GM20431 (cell line): ENCODE measurements at regions not wholly inside any gene's neighbourhood (a gene's known extent, or its start where the extent isn't known, plus 50 kb on each side); places are given as distances from the start of the nearest gene placed in this dataset.
"Not testable (repeated sequence)": the region's sequence is repeated elsewhere in the genome, so short reads cannot be mapped to it uniquely, and the experiment has no call there.

Source experiments
- in situ Hi-C: fragments of 300-500 bp; cut with MseI, MboI; formaldehyde crosslinking; loops from one replicate; pipeline ENCODE4 v1.15.0; 2020; ENCODE audit warnings: low sequenced_read_pairs; ENCODE audit not compliant: unreplicated experiment

DNA sequence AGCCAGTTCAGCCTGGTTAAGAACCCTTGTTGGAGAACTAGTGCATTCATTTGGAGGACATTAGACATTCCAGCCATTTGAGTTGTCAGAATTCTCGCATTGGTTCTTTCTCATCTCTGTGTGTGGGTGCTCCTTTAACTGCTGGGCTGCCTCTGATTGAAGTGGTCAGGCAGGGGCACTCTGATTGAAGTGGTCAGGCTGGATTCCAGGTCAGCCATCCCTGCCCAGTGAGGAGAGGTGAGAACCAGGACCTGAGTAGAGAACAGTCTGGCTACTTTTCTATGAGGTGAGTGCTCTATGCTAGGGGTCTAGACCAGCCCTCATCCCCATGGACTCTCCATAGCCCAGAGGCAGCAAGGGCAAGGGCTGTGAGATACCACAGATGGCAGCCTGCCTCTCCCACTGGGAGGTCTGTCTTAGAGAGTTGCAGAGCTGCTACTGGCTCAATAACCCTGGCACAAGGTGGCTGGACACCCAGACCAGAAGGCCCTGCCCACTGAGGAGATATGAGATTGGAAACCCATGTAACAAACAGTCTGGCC, 691.6 kb downstream of the TMTC2 start:
- in situ Hi-C loops: no loop called here

DNA sequence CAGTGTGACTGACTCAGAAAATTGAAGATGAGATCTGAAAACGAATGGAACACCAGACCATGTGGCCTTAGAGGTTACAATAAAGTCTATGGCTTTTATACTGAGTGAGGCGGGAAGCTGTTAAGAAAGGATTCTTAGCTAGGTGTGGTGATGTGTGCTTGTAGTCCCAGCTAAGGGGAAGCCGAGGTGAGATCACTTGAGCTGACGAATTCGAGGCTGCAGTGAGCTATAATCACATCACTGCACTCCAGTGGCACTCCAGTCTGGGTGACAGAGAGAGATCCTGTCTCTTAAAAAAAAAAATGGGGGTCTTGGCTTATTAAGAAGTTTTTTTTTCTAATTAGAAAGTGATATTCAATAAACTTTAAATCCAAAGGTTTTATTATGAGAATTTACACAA, 678.6 kb downstream of the TMTC2 start:
- in situ Hi-C loops: no loop called here

DNA sequence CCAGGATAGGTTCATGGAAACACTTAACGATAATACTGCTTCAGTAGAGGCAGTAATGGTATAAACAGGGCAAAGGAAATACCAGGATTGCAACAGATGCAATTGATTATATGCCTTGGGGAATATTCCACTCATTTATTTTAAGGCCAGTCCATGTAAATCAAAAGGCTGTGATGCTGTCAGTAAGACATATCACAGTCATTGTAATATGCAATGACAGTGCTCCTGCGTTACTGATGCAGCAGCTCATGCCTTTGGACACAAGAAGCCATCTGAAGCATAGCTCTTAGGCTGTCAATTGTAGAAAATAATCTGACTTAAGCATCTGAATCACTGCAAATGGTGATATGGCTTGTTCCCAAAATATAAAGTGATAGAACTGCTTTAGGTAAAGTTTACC, 674.8 kb downstream of the TMTC2 start:
- in situ Hi-C loops: no loop called here

DNA sequence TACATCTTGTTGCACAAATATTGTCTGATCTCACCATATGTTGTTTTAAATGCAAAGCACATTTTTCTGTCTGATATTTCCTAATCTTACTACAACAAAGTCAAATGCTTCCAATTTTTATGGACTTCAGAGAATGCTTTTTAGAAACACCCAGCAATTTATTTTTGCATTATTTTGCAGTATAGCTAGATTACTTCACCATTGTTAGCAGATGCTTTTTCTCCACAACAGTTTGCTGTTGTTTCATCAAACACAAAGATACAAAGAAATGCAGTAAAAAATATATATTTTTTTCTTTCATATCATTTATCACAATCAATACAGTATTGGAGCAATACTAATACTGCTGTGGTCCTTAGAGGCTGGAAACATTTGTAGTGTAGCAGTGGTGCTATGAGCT, 674.4 kb downstream of the TMTC2 start:
- in situ Hi-C loops: no loop called here

DNA sequence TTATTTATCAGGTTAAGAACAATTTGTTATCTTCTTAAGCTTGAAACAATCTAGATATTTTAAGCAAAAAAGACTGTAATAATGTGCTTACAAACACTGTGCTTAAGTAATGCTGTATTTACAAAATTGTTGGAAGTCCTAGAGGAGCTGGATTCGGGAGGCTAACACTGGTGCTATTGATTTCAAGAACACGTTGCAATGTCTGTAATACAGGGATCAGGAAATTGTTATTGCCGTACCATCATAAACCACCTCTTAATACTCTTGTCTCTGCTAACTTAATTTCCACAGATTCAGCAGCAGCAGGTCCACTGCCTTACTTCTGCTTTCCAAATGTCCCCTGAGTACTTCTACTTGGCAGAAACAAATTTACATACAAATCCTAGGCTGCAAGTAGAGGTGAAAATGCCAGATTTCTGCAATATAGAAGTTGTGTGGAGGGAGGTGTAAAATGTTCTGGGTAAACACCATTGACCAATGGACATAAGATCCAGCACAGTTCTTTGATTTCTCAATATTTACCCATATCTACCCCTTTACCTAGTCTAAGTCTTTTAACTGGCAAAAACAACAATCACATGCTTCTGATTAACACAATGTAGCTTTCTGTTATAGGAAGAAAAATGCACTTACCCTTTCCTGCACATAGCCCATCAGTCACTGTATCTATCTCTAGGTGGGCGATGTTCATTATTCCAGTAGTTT, 663.4 kb downstream of the TMTC2 start:
- in situ Hi-C loops: no loop called here

DNA sequence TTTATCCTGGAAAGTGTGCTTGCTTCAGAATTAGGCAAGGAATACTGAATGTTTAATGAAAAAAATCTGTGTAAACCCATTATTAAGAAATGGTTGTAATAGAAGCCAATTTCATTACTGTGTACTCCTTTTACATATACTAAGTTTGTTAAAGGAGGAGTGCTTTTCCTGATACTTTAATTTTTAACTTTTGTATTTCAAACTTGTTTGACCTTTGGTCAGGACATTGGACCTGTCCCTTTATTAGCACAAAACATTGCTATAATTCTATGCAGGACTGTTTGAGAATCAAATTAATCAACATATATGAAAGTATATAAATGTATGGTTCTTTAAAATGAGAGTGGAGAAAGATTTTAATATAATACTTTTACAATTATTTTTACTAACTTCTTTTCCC, 659.6 kb downstream of the TMTC2 start:
- in situ Hi-C loops: no loop called here

DNA sequence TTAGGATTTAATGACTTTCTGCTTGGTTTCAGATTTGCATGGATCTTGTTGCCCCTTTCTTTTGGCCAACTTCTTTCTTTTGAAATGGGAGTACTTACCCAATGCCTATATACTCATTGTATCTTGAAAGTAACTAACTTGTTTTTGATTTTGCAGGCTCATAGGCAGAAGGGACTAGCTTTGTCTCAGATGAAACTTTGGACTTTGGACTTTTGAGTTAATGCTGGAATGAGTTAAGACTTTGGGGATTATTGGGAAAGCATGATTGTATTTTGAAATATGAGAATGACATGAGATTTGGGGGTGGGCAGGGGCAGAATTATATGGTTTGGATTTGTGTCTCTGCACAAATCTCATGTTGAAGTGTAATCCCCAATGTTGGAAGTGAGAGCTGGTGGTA, 657.1 kb downstream of the TMTC2 start:
- in situ Hi-C loops: no loop called here

DNA sequence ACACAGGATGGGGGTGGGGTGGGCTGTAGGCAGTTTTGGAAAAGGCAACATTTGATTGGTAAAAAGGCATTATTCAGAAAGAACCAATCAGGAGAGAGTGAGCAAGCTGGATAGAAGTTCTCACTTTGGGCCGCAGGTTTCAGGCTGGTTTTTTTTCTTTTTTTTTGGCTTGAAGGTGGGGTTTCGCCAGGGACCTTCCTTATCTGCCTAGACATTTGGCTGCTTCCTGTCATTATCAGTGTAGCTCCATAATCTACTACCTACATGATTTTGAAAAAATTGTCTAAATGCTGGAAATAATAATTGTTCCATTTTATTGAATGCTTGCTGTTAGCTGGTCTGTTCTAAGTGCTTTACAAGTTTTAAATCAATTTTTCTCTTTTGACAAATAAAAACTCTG, 649.0 kb downstream of the TMTC2 start:
- in situ Hi-C loops: no loop called here

DNA sequence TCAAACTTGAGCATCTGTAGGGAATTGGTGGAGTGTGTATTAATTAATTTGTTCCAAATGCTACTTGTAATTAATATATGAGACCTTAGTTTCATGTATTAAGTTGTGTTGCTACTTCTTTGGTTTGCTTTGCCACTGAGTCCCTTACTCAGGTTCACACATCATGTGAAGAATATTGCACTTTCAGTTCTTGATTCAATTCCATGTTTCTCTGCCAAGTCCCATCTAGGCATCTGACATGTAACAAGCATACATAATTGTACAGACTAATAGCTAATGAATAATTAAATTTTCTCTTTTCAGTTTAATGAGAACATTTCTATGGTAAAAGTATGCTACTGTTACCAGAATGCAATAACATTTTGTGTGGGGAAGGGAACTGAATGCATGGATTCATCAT, 640.0 kb downstream of the TMTC2 start:
- in situ Hi-C loops: no loop called here

DNA sequence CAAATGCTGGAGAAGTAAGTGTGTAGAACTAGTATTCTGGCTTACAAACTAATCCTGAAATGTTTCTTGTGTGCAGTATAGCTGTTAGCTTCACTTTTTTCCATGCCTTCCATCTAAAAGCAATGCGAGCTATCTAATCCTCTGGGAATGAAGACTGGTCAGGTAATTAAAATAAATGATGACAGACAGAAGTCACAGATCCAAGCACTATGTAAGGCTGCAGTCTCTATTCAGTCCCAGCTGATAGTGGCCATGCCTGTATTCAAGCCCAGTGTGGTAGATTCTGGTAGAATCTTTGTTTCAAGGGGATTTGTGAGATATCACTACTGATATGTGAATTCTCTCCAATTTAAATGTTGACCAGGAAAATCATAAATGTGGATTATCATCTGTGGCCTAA, 637.2 kb downstream of the TMTC2 start:
- in situ Hi-C loops: no loop called here

DNA sequence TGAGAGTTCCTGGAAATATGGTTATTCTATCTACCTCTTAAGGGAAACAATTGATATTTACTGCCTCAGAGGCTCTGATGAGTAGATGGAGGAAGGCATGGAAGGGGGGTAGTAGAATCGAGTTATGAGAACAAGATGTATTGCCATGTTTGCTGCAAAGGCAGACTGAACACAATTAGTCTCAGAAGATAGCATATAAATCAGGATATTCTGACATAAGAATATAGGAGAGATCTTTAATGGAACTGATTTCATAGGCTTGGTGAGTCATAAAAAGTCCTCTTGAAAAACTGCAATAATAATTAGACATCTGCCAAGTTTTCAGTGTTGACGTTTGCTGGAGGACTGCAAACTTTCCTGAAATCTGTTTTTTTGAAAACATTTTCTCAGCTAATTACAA, 636.1 kb downstream of the TMTC2 start:
- in situ Hi-C loops: no loop called here

DNA sequence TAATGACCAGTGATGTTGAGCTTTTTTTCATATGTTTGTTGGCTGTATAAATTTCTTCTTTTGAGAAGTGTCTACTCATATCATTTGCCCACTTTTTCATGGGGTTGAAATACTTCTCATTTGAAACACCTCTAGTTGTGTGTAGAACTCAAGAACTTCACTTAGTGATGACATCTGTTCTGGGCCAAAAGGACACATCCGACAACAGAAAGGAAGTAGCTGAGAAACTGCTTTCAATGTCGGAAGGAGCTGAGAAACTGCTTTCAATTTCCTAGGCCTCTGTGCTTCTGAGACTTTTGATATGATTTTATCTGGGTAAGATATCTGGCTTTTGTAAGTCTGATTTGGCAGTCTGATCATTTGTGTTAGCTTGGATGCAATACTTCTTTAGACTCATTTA, 635.3 kb downstream of the TMTC2 start:
- in situ Hi-C loops: no loop called here

DNA sequence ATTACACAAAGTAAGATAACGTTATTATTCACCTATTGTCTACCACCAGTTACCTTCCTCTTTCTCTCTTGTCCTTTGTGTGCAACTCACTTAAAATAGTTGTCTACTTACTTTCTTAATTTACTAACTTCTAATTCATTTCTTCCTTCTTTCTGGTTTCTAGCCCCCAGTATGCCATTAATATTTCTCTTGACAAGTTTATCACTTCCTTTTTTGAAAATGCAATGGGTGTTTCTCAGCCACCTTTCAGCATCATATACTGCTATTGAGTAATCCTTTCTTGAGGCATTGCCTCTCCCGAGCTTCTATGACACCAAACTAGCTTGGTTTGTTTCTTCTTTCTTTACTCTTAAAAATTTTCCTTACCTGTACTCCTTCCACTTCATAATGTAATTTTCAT, 633.6 kb downstream of the TMTC2 start:
- in situ Hi-C loops: no loop called here

DNA sequence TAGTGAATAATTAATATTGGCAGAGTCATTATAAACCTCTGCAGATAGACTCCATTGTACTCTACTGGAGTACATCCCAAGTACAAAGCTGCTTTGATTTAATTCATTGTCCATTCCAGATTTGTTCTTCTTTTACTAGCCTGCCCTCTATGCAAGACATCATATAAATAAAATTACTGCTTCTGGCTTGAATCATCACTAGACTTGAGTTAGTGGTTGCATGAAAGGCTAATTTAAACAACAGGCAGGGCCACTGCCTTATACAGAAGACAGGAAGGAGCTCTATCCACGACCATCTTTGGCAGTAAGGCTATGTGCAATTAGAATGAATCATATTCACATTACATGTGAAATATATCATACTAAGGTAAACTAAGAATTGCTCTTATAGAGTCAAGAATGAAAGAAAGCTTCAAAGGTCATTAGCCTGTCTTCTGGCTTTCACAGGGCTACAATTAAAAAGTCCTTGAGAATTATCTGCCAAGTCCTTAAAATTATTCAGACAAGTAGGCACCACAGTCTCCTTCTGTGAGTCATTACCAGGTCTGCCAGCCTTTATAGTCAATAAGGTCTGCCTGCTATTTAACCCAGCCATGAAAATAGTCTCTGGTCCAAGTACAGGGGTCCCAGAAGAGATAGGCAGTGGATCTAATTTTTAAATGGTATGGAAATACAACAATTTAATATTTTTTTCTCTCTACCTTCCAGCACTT, 631.8 kb downstream of the TMTC2 start:
- in situ Hi-C loops: no loop called here

DNA sequence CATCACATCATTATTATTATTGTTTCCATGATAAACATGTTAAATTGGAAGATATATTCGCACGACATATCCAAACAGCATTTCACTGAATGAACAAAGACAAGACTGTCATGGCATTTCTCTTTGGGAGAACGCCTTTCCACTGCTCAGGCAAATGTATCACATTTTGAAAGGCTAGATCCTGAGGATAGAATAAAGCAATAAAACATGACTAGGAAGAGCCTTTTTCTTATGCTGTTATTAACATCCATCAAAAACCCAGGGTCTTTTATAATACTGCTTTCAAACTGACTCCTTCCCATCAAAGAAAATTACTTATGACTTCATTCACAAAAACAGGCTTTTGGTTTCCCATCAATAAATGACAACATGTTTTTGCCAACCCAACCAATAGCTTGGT, 630.9 kb downstream of the TMTC2 start:
- in situ Hi-C loops: no loop called here

DNA sequence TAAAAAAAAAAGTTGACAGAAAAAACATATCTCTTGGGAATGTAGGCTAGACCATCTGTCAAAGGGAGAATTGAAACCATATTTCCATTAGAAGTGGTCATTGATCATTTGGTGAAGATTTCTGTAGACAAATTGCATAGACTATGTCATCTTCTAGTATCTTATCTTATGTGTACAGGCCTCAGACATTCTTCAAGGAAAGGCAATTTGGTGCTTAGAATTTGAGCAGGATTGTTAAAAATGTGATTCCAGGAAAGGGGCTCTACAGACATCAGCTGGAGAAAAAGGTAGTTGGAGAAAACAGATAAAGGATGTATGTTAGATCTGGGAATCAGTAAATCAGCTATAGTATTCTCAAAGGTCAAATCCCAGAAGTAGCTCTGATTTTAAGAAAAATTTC, 627.1 kb downstream of the TMTC2 start:
- in situ Hi-C loops: no loop called here

DNA sequence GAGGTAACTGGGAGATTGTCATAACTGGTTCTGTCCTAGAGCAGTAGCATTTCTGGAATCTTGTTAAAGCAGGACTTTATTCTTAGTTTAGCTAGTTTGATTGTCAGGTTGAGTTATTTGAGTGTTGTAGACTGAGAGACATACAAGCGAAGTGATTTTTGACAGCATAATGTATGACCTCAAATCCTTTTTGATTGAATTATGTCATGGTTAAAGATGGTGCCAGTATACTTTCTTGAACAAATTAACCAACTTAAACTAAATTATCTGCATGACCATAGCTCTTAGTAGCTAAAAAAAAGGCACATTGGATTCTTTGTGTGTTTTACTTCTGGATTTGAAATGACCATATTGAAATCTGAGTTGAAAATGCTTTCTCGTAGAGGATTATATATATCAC, 626.6 kb downstream of the TMTC2 start:
- in situ Hi-C loops: no loop called here

DNA sequence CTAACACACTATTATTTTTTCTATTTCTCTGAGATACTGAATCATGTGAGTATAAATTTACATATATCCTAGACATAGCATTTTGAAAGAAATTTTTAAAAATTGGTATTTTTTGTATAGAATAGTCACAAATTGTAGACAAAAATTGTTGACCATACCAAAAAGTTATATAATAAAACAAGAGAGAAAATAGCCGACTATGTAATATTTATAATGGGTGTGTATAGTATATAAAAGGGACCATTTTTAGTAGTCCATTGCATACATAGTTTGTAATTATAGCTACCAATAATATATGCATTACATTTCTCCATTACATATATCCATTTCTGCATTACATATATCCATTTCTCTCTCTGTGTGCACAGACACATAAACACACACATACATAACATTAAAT, 590.2 kb downstream of the TMTC2 start:
- in situ Hi-C loops: no loop called here

DNA sequence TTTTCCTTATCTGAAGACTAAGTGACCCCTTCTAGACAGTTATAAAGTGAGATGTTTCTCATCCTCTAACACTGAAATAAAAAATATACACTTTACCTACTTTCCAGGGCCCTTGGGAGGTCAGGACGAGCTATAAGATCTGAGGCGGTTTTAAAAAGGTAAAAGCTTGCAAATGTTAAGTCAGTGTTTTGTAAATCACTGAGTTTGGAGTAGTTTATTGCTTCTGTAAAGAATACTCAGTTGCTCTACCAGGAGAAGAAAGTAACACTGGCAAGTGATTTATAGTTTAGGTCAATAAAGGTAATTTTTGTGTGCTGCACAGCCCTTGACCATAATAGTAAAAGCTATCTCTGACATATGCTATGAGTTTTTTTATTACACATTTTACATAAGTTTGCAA, 584.5 kb downstream of the TMTC2 start:
- in situ Hi-C loops: no loop called here

DNA sequence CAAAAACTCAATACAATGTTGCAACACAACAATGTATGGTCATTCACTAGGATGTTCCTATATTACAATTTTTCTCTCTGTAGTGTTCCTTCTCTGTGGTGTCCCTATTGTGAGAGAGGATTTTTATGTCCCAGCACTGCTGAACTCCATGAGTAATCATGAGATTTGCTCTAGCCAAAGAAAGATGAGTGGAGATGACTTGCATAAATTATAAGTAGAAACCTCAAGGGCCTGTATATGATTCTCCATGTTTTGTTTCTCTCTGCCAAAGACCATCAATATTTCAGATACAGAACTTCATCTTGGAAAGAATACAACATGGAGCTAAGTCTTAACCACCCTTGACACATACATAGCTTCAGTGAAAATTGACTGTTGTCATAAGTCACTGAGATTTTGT, 579.1 kb downstream of the TMTC2 start:
- in situ Hi-C loops: no loop called here

DNA sequence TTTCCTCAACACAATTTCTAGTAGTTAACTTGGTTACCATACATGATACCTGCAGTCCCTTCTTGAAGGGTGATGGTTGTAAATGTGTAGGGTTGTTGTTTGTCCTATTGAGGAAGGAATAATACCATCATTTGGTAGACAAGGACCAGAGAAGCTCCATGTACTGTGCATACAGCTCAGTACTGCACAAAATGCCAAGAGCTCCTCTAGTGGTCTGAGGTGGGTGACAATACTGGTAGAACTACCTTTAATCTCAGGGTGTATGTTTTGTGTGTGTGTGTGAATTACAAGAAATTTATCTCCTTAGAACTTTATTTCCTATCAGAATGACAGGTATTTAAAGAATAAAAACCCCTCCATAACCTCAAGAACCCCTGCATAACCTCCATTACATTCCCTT, 575.3 kb downstream of the TMTC2 start:
- in situ Hi-C loops: no loop called here

DNA sequence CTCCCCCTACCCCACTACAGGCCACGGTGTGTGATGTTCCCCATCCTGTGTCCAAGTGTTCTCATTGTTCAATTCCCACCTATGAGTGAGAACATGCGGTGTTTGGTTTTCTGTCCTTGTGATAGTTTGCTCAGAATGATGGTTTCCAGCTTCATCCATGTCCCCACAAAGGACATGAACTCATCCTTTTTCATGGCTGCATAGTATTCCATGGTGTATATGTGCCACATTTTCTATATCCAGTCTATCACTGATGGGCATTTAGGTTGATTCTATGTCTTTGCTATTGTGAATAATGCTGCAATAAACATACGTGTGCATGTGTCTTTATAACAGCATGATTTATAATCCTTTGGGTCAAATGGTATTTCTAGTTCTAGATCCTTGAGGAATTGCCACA, 573.4 kb downstream of the TMTC2 start:
- in situ Hi-C loops: not testable (repeated sequence)
